Panc1 (cell line): ENCODE measurements at regions not wholly inside any gene's neighbourhood (a gene's known extent, or its start where the extent isn't known, plus 50 kb on each side); places are given as distances from the start of the nearest gene placed in this dataset.
"Not testable (repeated sequence)": the region's sequence is repeated elsewhere in the genome, so short reads cannot be mapped to it uniquely, and the experiment has no call there.

Experiments
- ATAC-seq: fragments of 200-7000 bp; cut with Tn5 transposase; 2 replicates; pipeline ENCODE4 v1.9.1; 2020; ENCODE audit warnings: mild to moderate bottlenecking, moderate library complexity
- BruUV-seq: library from RNA; stranded (reverse); fragments of 400-500 nt; replicated peaks from 2 replicates; lab custom pipeline; 2021; lab: Mats Ljungman, UMichigan
- CTCF ChIA-PET: fragments of 300-600 bp; sonication (Branson Sonifier 250); formaldehyde crosslinking; loops from one replicate; lab custom pipeline; 2022; ENCODE audit warnings: antibody characterized with exemption; lab: Charles Lee
- POLR2A ChIA-PET: fragments of 300-600 bp; sonication (Branson Sonifier 250); formaldehyde crosslinking; loops from one replicate; lab custom pipeline; 2022; ENCODE audit warnings: antibody characterized with exemption; lab: Charles Lee
- DNase-seq: peaks from one replicate; pipeline ENCODE4 v3.0.0-alpha.2; 2010; ENCODE audit warnings: low read depth, low spot score
- H3K27ac ChIP-seq: 2 replicates; pipeline ENCODE4 v1.5.1; 2011; ENCODE audit warnings: mild to moderate bottlenecking, low read length, inconsistent platforms
- H3K27me3 ChIP-seq: fragments of 200-500 bp; sonication (Bioruptor generic); 2 replicates; pipeline ENCODE4 v1.6.0; 2014; ENCODE audit warnings: low read length, inconsistent platforms; ENCODE audit not compliant: control insufficient read depth, insufficient read depth
- H3K36me3 ChIP-seq: fragments of 200-500 bp; sonication (Bioruptor generic); 2 replicates; pipeline ENCODE4 v1.5.1; 2014; ENCODE audit warnings: inconsistent platforms, mild to moderate bottlenecking, low read length, moderate library complexity; ENCODE audit not compliant: control insufficient read depth, insufficient read depth
- H3K4me1 ChIP-seq: 2 replicates; pipeline ENCODE4 v1.5.1; 2011; ENCODE audit warnings: inconsistent platforms, mild to moderate bottlenecking, low read length, moderate library complexity; ENCODE audit not compliant: control insufficient read depth, insufficient read depth
- H3K4me3 ChIP-seq, 2 experiments: 2 replicates each; pipeline ENCODE4 v1.5.1; 2011 to 2012; ENCODE audit warnings: low read depth in 2 of 2, low read length in 2 of 2, mild to moderate bottlenecking in 2 of 2, inconsistent platforms in 1 of 2, moderate library complexity in 1 of 2
- H3K9me3 ChIP-seq: fragments of 200-500 bp; sonication (Bioruptor generic); 2 replicates; pipeline ENCODE4 v1.5.1; 2014; ENCODE audit warnings: low read depth, mild to moderate bottlenecking, inconsistent platforms, low read length, moderate library complexity; ENCODE audit not compliant: control insufficient read depth, insufficient read depth
- POLR2AphosphoS5 ChIP-seq: IDR thresholded peaks from 2 replicates; pipeline ENCODE4 v1.6.1; 2012; ENCODE audit warnings: mild to moderate bottlenecking, low read depth, low read length, moderate library complexity
- REST ChIP-seq, 2 experiments: IDR thresholded peaks; 2 replicates each; pipeline ENCODE4 v1.6.1; 2011 to 2012; ENCODE audit warnings: low read depth in 2 of 2, control low read depth in 1 of 2, low read length in 1 of 2, mild to moderate bottlenecking in 1 of 2, moderate library complexity in 1 of 2; ENCODE audit not compliant: insufficient read depth in 1 of 2
- SIN3A ChIP-seq: IDR thresholded peaks from 2 replicates; pipeline ENCODE4 v1.6.1; 2012; ENCODE audit warnings: low read depth, mild to moderate bottlenecking, low read length, moderate library complexity, borderline replicate concordance; ENCODE audit not compliant: insufficient read depth
- TCF7L2 ChIP-seq: IDR thresholded peaks from 2 replicates; pipeline ENCODE4 v1.6.1; 2011; ENCODE audit warnings: mild to moderate bottlenecking, low read depth, low read length, inconsistent platforms
- in situ Hi-C: cut with HindIII; loops from 2 replicates; pipeline ENCODE4 v1.10.0; 2016; ENCODE audit warnings: low sequenced_read_pairs, low pct_unique_long_range_greater_than_20kb
- intact Hi-C: fragments of 100-400 bp; cut with micrococcal nuclease; formaldehyde crosslinking; loops from one replicate; pipeline ENCODE4 v1.10.0; 2022; ENCODE audit not compliant: unreplicated experiment
- TF ChIP-seq, protein P1 (sequence below): fragments of 450-650 bp; IDR thresholded peaks from 2 replicates; pipeline ENCODE4 v1.5.1; 2017; ENCODE audit warnings: mild to moderate bottlenecking

- POLR2A ChIA-PET = no interaction called here
- intact Hi-C loops = no loop called here
- Histone ChIP-seq H3K27me3 (no peaks in the 10 kb centered on the region), H3K27ac (no peak overlapping the region), H3K36me3 (no peaks in the 10 kb centered on the region), H3K9me3 (no peaks in the 10 kb centered on the region), H3K4me3 (no peak overlapping the region), H3K4me1 (no peaks in the 10 kb centered on the region)
- BruUV-seq = no TSS peak
- no peak for TF ChIP-seq SIN3A
- TF ChIP-seq, protein P1, sequence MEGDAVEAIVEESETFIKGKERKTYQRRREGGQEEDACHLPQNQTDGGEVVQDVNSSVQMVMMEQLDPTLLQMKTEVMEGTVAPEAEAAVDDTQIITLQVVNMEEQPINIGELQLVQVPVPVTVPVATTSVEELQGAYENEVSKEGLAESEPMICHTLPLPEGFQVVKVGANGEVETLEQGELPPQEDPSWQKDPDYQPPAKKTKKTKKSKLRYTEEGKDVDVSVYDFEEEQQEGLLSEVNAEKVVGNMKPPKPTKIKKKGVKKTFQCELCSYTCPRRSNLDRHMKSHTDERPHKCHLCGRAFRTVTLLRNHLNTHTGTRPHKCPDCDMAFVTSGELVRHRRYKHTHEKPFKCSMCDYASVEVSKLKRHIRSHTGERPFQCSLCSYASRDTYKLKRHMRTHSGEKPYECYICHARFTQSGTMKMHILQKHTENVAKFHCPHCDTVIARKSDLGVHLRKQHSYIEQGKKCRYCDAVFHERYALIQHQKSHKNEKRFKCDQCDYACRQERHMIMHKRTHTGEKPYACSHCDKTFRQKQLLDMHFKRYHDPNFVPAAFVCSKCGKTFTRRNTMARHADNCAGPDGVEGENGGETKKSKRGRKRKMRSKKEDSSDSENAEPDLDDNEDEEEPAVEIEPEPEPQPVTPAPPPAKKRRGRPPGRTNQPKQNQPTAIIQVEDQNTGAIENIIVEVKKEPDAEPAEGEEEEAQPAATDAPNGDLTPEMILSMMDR = no peak
- no peak for TF ChIP-seq POLR2AphosphoS5
- TF ChIP-seq REST (IDR thresholded peaks at IDR 0.05; ENCODE audit: insufficient read depth in 1 of 2, low read depth in 2 of 2, low read length in 1 of 2) = no peak
- no peak for DNase-seq
- in situ Hi-C loops = no loop called here
- CTCF ChIA-PET = no interaction called here
- ATAC-seq = no peak
Measured at GRCh38 chr3:106108925-106109324, 240.1 kb upstream of the CBLB start.

DNA sequence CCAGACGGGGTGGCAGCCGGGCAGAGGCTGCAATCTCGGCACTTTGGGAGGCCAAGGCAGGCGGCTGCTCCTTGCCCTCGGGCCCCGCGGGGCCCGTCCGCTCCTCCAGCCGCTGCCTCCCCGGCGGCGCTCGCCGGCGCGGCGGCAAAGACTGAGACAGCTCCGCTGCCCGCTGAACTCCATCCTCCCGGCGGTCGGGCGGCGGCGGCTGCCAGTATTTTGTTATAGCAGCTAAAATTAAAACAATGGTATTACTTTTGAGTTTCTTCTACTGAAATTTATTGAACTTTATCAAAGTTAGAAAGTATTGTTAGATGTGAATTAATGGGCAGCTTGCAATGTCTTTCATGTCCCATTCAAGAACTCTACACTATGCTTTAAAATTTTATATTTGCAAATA is 243.7 kb upstream of the CBLB start:
- H3K4me1 ChIP-seq, H3K9me3 ChIP-seq: not testable (repeated sequence)

GRCh38 chr3:106113747-106114146 is 244.9 kb upstream of the CBLB start:
- H3K9me3 ChIP-seq = no peaks in the 10 kb centered on the region
- H3K4me3 ChIP-seq = no peak overlapping the region
- TF ChIP-seq TCF7L2 (no peak), SIN3A (no peak), REST (IDR thresholded peaks at IDR 0.05; ENCODE audit: insufficient read depth in 1 of 2, low read depth in 2 of 2, low read length in 1 of 2) (no peak), POLR2AphosphoS5 (no peak)
- TF ChIP-seq, protein P1 = no peak
- ChIA-PET POLR2A (no interaction called here), CTCF (no interaction called here)
- H3K27me3 ChIP-seq = no peaks in the 10 kb centered on the region
- in situ Hi-C loops (no loop called here), intact Hi-C loops (no loop called here)
- no peak overlapping the region for H3K27ac ChIP-seq
- no peaks in the 10 kb centered on the region for H3K4me1 ChIP-seq
- no peak for ATAC-seq
- DNase-seq = no peak
- BruUV-seq = no TSS peak
- H3K36me3 ChIP-seq = no peaks in the 10 kb centered on the region

More for the DNA sequence above, 243.7 kb upstream of the CBLB start:
- H3K4me3 ChIP-seq, ATAC-seq, intact Hi-C loops, H3K27ac ChIP-seq, BruUV-seq, in situ Hi-C loops, DNase-seq, CTCF ChIA-PET, POLR2A ChIA-PET, H3K36me3 ChIP-seq, H3K27me3 ChIP-seq: not testable (repeated sequence)
